ENCODE measurements at regions not wholly inside any gene's neighbourhood (a gene's known extent, or its start where the extent isn't known, plus 50 kb on each side); places are given as distances from the start of the nearest gene placed in this dataset.

DNA sequence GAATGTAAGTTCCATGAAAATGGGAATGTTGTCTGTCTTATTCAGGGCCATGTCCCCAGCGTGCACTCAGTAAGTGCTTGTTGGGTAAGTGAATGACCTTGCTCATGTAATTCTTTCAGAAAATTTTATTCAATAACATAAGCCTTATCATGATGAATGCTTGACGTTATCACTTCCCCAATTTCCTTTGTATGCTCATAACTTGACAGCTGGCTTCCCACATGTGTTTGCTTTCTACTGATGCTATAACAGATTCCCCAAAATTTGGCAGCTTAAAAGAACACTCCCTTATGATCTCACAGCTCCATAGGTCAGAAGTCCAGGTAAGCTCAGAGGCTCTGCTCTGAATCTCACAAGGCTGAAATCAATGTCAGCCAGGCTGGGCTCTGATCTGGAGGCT, 155.8 kb upstream of the POU2AF2 start:
- TF ChIP-seq, protein P1, sequence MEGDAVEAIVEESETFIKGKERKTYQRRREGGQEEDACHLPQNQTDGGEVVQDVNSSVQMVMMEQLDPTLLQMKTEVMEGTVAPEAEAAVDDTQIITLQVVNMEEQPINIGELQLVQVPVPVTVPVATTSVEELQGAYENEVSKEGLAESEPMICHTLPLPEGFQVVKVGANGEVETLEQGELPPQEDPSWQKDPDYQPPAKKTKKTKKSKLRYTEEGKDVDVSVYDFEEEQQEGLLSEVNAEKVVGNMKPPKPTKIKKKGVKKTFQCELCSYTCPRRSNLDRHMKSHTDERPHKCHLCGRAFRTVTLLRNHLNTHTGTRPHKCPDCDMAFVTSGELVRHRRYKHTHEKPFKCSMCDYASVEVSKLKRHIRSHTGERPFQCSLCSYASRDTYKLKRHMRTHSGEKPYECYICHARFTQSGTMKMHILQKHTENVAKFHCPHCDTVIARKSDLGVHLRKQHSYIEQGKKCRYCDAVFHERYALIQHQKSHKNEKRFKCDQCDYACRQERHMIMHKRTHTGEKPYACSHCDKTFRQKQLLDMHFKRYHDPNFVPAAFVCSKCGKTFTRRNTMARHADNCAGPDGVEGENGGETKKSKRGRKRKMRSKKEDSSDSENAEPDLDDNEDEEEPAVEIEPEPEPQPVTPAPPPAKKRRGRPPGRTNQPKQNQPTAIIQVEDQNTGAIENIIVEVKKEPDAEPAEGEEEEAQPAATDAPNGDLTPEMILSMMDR (IDR thresholded peaks at IDR 0.05 in 4 of 5, conservative IDR thresholded peaks at IDR 0.05 in 1 of 5): no peak
- TF ChIP-seq POLR2A (IDR thresholded peaks at IDR 0.05): no peak
